CD8-positive, alpha-beta memory T cell (primary cell): ENCODE measurements at regions not wholly inside any gene's neighbourhood (a gene's known extent, or its start where the extent isn't known, plus 50 kb on each side); places are given as distances from the start of the nearest gene placed in this dataset.
"Not testable (repeated sequence)": the region's sequence is repeated elsewhere in the genome, so short reads cannot be mapped to it uniquely, and the experiment has no call there.

Experiments
- CTCF ChIA-PET: fragments of 350-600 bp; sonication (Branson Sonifier 250); formaldehyde crosslinking; loops from one replicate; lab custom pipeline; 2021; ENCODE audit warnings: antibody characterized with exemption; lab: Charles Lee
- POLR2A ChIA-PET: fragments of 350-600 bp; sonication (Branson Sonifier 250); formaldehyde crosslinking; loops from one replicate; lab custom pipeline; 2021; ENCODE audit warnings: antibody characterized with exemption; lab: Charles Lee
- DNase-seq, 5 donors: peaks; one replicate each; pipeline versions ENCODE4 v3.0.0 to v3.0.0-alpha.2; 2020 to 2022; ENCODE audit warnings: mixed read lengths in 1 of 5
- H3K27ac ChIP-seq: one replicate; pipeline ENCODE4 v1.7.0; 2013; ENCODE audit warnings: low read depth, mild to moderate bottlenecking, low read length, moderate library complexity
- H3K27me3 ChIP-seq: 2 replicates; pipeline ENCODE4 v1.7.0; 2013; ENCODE audit warnings: low read length, mild to moderate bottlenecking; ENCODE audit not compliant: insufficient read depth, poor library complexity, severe bottlenecking
- H3K36me3 ChIP-seq: 2 replicates; pipeline ENCODE4 v1.7.0; 2013; ENCODE audit warnings: mild to moderate bottlenecking, low read length, moderate library complexity; ENCODE audit not compliant: insufficient read depth
- H3K4me1 ChIP-seq: 2 replicates; pipeline ENCODE4 v1.7.0; 2013; ENCODE audit warnings: mild to moderate bottlenecking, low read length, moderate library complexity; ENCODE audit not compliant: insufficient read depth
- H3K4me3 ChIP-seq: 2 replicates; pipeline ENCODE4 v1.7.0; 2013; ENCODE audit warnings: mild to moderate bottlenecking, low read length
- H3K9me3 ChIP-seq: 2 replicates; pipeline ENCODE4 v1.7.0; 2013; ENCODE audit warnings: mild to moderate bottlenecking, low read length
- H3K27ac Mint-ChIP-seq, 8 donors: one replicate each; pipeline ENCODE4 v1.8.0; 2020 to 2021; ENCODE audit warnings: mixed read lengths in 8 of 8, mild to moderate bottlenecking in 6 of 8, inconsistent platforms in 3 of 8, moderate library complexity in 3 of 8
- H3K27me3 Mint-ChIP-seq, 2 donors: one replicate each; pipeline ENCODE4 v1.8.0; 2020 to 2021; ENCODE audit warnings: mixed read lengths in 2 of 2, mild to moderate bottlenecking in 1 of 2, moderate library complexity in 1 of 2
- H3K36me3 Mint-ChIP-seq, 3 donors: one replicate each; pipeline ENCODE4 v1.8.0; 2020 to 2021; ENCODE audit warnings: mixed read lengths in 3 of 3, inconsistent platforms in 1 of 3, mild to moderate bottlenecking in 1 of 3
- H3K4me1 Mint-ChIP-seq, 3 donors: one replicate each; pipeline ENCODE4 v1.8.0; 2020 to 2021; ENCODE audit warnings: mixed read lengths in 3 of 3, inconsistent platforms in 1 of 3, mild to moderate bottlenecking in 1 of 3
- H3K4me3 Mint-ChIP-seq, 7 donors: one replicate each; pipeline ENCODE4 v1.8.0; 2020 to 2021; ENCODE audit warnings: mixed read lengths in 7 of 7, mild to moderate bottlenecking in 6 of 7, moderate library complexity in 4 of 7, inconsistent platforms in 2 of 7
- H3K9me3 Mint-ChIP-seq, 5 donors: one replicate each; pipeline ENCODE4 v1.8.0; 2020 to 2022; ENCODE audit warnings: mixed read lengths in 5 of 5, mild to moderate bottlenecking in 3 of 5, moderate library complexity in 2 of 5, inconsistent platforms in 1 of 5

DNA sequence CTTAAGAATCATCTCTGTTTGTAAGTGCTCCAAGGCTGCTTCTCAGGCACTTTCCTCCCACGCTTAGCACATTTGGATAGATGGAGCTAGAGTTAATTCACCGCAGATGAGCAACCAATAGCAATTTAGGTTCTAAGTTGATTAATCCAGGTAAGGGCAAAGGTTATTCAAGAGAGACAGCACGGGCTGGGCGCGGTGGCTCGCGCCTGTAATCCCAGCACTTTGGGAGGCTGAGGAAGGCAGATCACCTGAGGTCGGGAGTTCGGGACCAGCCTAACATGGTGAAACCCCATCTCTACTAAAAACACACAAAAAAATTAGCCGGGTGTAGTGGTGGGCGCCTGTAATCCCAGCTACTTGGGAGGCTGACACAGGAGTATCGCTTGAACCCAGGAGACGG lies 54.5 kb upstream of the UNC13C start:
- CTCF ChIA-PET, H3K9me3 ChIP-seq, H3K9me3 Mint-ChIP-seq, H3K36me3 ChIP-seq, H3K4me1 ChIP-seq, H3K4me3 ChIP-seq, H3K4me3 Mint-ChIP-seq, H3K27me3 Mint-ChIP-seq, H3K27ac ChIP-seq, POLR2A ChIA-PET, H3K36me3 Mint-ChIP-seq, DNase-seq, H3K4me1 Mint-ChIP-seq, H3K27me3 ChIP-seq, H3K27ac Mint-ChIP-seq: not testable (repeated sequence)

DNA sequence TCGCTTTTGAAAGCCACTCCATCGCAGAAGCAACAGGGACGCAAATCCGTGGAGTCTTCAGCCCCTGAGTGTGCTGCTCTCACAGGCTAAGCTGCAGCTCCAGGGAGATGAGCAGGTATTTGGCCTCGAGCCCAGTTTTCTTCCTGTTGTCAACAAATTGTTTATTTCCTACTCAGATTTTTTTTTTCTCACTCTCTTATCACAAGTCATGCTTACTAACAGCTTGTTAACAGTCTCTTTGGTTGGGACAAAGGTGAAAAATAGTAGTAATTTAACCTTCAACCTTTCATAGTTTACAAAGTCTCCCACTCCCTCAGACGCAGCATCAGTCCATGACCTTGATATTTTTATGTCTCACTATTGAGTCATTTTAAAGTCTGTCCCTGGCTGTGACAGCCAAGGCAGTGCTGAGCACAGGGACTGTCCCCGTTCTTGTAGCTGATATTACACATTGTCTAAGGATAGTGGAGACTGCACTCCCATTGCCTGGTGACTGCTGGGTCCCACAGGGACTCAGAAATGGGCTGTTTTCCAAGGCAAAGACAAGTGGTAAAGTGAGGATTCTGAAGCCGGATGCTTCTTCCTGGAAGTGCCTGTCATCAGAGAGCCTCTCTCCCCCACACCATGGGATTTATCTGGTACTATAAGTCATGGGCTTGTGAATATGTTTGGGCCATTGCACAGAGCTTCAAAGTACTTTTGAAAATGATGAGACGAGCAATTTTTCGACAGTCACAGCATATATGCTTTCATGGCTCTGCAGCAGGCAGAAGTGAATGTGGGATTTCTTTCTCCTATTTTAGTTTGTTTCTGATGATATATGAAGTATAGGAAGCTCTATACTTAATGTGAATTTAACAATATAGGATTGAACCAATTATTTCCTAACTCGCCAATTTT lies 59.8 kb upstream of the UNC13C start:
- H3K4me3 Mint-ChIP-seq, result no peak overlapping the region
- no peaks in the 10 kb centered on the region for H3K36me3 Mint-ChIP-seq
- Histone ChIP-seq H3K9me3 (no peaks in the 10 kb centered on the region), H3K4me3 (no peak overlapping the region), H3K27me3 (no peaks in the 10 kb centered on the region), H3K36me3 (no peaks in the 10 kb centered on the region), H3K27ac (no peak overlapping the region), H3K4me1 (no peaks in the 10 kb centered on the region)
- H3K9me3 Mint-ChIP-seq, result no peaks in the 10 kb centered on the region
- no peaks in the 10 kb centered on the region for H3K4me1 Mint-ChIP-seq
- POLR2A ChIA-PET, result no interaction called here
- no peaks in the 10 kb centered on the region for H3K27me3 Mint-ChIP-seq
- CTCF ChIA-PET, result no interaction called here
- H3K27ac Mint-ChIP-seq, result no peak overlapping the region
- DNase-seq, result no peak

DNA sequence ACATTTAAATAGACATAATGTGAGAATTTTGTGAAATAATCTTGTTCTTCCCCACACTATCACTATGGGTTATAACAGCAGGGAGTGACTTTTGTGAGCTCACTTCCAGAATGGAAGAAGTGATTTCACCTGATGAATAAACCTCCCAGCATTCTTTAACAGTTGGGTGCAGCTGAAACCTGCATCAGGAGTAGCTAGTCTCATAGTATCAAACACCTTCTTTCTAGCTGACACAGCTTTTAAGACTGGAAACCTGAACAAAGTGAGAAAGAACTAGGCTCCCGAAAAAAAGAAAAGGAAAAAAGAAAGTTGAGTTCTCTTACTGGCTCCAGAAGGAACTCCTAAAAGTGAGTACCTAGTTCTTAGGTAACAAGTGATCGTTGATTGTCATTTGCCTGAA lies 61.1 kb upstream of the UNC13C start:
- no peaks in the 10 kb centered on the region for H3K36me3 Mint-ChIP-seq
- Histone ChIP-seq H3K27me3 (no peaks in the 10 kb centered on the region), H3K9me3 (no peaks in the 10 kb centered on the region), H3K4me3 (no peak overlapping the region), H3K27ac (no peak overlapping the region), H3K36me3 (no peaks in the 10 kb centered on the region), H3K4me1 (no peaks in the 10 kb centered on the region)
- no peak for DNase-seq
- no peaks in the 10 kb centered on the region for H3K9me3 Mint-ChIP-seq
- CTCF ChIA-PET, result no interaction called here
- no peaks in the 10 kb centered on the region for H3K27me3 Mint-ChIP-seq
- no peaks in the 10 kb centered on the region for H3K4me1 Mint-ChIP-seq
- POLR2A ChIA-PET, result no interaction called here
- no peak overlapping the region for H3K4me3 Mint-ChIP-seq
- H3K27ac Mint-ChIP-seq, result no peak overlapping the region

DNA sequence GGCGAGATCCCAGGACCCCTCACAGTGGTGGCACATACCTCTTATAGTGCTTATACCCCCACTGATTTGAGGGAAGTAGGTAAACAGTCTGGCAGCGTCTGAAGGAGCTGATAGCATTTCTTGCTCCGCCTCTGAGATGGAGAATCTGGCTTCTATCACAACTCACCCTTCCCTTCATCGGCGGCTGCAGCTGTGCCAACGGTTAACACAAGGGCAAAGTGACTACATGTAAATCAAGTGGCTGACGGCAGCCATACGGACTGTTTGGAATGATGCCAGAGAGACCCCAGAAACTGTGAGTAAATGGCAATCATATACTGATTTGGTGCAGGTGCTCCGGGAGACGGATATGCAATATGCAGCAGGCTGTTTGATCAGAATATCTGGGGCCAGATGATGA lies 66.8 kb upstream of the UNC13C start:
- Mint-ChIP-seq H3K36me3 (no peaks in the 10 kb centered on the region), H3K9me3 (peaks cover 0 to 4% (median 2%) of the 10 kb centered on the region in 5 donors), H3K27ac (no peak overlapping the region), H3K4me3 (no peak overlapping the region), H3K4me1 (no peaks in the 10 kb centered on the region), H3K27me3 (no peaks in the 10 kb centered on the region)
- DNase-seq, result no peak
- POLR2A ChIA-PET, result no interaction called here
- no peak overlapping the region for H3K27ac ChIP-seq
- H3K27me3 ChIP-seq, result no peaks in the 10 kb centered on the region
- no peaks in the 10 kb centered on the region for H3K36me3 ChIP-seq
- no peaks in the 10 kb centered on the region for H3K9me3 ChIP-seq
- CTCF ChIA-PET, result no interaction called here
- no peaks in the 10 kb centered on the region for H3K4me1 ChIP-seq
- no peak overlapping the region for H3K4me3 ChIP-seq

DNA sequence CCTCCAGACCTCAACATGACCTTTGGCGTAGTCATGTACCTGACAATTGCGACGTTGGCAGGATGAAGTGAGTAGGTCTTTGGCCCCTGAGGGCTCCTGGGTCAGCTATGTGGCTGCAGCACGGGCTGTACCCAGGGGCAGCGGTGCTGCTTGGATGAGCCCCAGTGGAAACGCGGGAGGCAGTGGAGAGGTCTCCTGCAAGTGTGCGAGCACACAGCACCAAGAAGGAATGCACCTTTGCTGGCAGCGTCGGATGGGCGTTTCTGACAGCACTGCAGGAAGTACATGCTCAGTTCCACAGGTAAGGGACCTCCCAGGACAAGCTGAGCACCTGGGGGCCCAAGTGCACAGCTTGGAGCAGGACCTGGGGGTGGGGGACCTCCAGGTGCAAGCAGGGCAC lies 67.4 kb upstream of the UNC13C start:
- H3K9me3 Mint-ChIP-seq, result peaks cover 0 to 4% (median 2%) of the 10 kb centered on the region in 5 donors
- no peak for DNase-seq
- no peak overlapping the region for H3K27ac ChIP-seq
- no peaks in the 10 kb centered on the region for H3K36me3 ChIP-seq
- H3K27ac Mint-ChIP-seq, result no peak overlapping the region
- H3K27me3 Mint-ChIP-seq, result no peaks in the 10 kb centered on the region
- H3K4me1 Mint-ChIP-seq, result no peaks in the 10 kb centered on the region
- H3K4me3 ChIP-seq, result no peak overlapping the region
- no peaks in the 10 kb centered on the region for H3K36me3 Mint-ChIP-seq
- ChIA-PET CTCF (interaction anchor here (1.3 kb wide), 1 partner anchor 12 kb away, joined by 3 read pairs; no protein-coding TSS in a partner anchor), POLR2A (no interaction called here)
- no peaks in the 10 kb centered on the region for H3K27me3 ChIP-seq
- no peaks in the 10 kb centered on the region for H3K4me1 ChIP-seq
- H3K4me3 Mint-ChIP-seq, result no peak overlapping the region
- H3K9me3 ChIP-seq, result no peaks in the 10 kb centered on the region

DNA sequence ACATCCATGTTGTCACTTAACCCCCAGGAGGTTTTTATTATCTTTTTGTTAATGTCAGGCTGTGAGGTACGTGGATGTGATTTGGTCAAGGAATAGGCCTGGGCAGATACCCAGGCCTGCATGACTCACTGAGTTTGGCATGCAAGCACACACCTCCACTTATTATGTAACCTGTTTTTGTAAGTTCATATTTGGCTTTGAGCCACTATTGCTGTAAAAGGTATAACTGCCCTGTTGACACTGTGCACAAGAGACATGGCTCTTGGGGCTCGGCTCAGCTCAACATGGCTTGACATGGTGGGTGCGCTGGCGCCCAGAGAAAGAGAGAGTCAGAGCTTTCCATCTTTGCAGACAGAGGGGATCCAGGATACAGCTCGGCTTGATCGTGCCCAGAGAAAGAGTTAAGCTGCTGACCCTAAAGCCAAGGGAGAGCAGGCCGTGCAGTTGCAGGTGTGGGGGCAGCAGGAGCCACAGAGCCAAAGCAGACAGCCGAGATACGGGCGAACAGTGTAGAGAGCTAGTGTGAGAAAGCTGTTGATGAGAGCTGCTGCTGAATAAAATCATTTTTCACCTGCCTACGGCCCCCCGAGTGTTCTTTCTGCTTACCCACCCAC lies 67.9 kb upstream of the UNC13C start:
- no peaks in the 10 kb centered on the region for H3K36me3 ChIP-seq
- no peak overlapping the region for H3K4me3 Mint-ChIP-seq
- no peaks in the 10 kb centered on the region for H3K36me3 Mint-ChIP-seq
- ChIA-PET CTCF (interaction anchor here (1.3 kb wide), 1 partner anchor 12 kb away, joined by 3 read pairs; no protein-coding TSS in a partner anchor), POLR2A (no interaction called here)
- H3K4me1 Mint-ChIP-seq, result no peaks in the 10 kb centered on the region
- no peak overlapping the region for H3K27ac Mint-ChIP-seq
- DNase-seq, result no peak
- no peaks in the 10 kb centered on the region for H3K27me3 ChIP-seq
- no peak overlapping the region for H3K4me3 ChIP-seq
- no peaks in the 10 kb centered on the region for H3K27me3 Mint-ChIP-seq
- H3K27ac ChIP-seq, result no peak overlapping the region
- H3K9me3 ChIP-seq, result no peaks in the 10 kb centered on the region
- peaks cover 0 to 4% (median 2%) of the 10 kb centered on the region in 5 donors for H3K9me3 Mint-ChIP-seq
- H3K4me1 ChIP-seq, result no peaks in the 10 kb centered on the region

DNA sequence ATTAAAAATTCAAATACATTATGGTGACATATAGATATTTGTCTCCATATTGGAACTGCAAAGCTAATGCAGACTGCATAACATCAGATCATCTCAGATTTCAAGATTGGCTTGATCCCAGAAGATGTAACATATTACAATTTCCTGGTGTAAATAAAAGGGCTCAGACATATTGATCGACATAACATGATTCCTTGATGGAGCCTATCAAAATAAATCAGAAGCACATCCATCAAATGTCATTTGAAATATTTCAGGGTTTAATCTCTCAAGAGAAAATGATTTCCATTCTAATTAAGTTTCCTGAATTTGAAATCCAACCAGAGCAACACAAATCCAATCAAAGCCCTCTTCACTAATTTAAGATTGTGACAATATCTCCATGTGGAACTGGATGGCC lies 75.1 kb upstream of the UNC13C start:
- H3K4me3 ChIP-seq, result no peak overlapping the region
- H3K9me3 Mint-ChIP-seq, result peaks cover 0 to 4% (median 0%) of the 10 kb centered on the region in 5 donors
- no peaks in the 10 kb centered on the region for H3K4me1 Mint-ChIP-seq
- H3K9me3 ChIP-seq, result no peaks in the 10 kb centered on the region
- H3K36me3 Mint-ChIP-seq, result no peaks in the 10 kb centered on the region
- no peak overlapping the region for H3K27ac Mint-ChIP-seq
- DNase-seq, result no peak
- POLR2A ChIA-PET, result no interaction called here
- no peak overlapping the region for H3K27ac ChIP-seq
- no peaks in the 10 kb centered on the region for H3K4me1 ChIP-seq
- no peaks in the 10 kb centered on the region for H3K27me3 Mint-ChIP-seq
- no peaks in the 10 kb centered on the region for H3K27me3 ChIP-seq
- no peaks in the 10 kb centered on the region for H3K36me3 ChIP-seq
- H3K4me3 Mint-ChIP-seq, result no peak overlapping the region
- CTCF ChIA-PET, result no interaction called here

DNA sequence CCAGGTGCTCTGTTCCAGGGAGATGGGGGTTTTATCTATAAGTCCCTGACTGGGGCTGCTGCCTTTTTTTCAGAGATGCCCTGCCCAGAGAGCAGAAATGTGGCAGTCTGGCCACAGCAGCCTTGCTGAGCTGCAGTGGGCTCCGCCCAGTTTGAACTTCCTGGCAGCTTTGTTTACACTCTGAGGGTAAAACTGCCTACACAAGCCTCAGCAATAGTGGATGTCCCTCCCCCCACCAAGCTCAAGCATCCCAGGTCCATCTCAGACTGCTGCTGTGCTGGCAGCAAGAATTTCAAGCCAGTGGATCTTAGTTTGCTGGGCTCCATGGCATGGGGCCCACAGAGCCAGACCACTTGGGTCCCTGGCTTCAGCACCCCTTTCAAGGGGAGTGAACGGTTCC lies 84.8 kb upstream of the UNC13C start:
- H3K36me3 Mint-ChIP-seq, CTCF ChIA-PET, H3K4me1 Mint-ChIP-seq: not testable (repeated sequence)

More for the DNA sequence above, 84.8 kb upstream of the UNC13C start:
- H3K9me3 Mint-ChIP-seq, POLR2A ChIA-PET, H3K4me3 Mint-ChIP-seq, H3K9me3 ChIP-seq, H3K27me3 Mint-ChIP-seq, H3K4me3 ChIP-seq, H3K27ac ChIP-seq, H3K27ac Mint-ChIP-seq, DNase-seq, H3K27me3 ChIP-seq, H3K4me1 ChIP-seq, H3K36me3 ChIP-seq: not testable (repeated sequence)
